Activated CD4-positive, alpha-beta memory T cell treated with anti-CD3 and anti-CD28 coated beads for 36 hours (primary cell): ENCODE measurements at regions not wholly inside any gene's neighbourhood (a gene's known extent, or its start where the extent isn't known, plus 50 kb on each side); places are given as distances from the start of the nearest gene placed in this dataset.
"Not testable (repeated sequence)": the region's sequence is repeated elsewhere in the genome, so short reads cannot be mapped to it uniquely, and the experiment has no call there.

ENCODE experiments used
- CTCF ChIA-PET: fragments of 350-600 bp; sonication (Branson Sonifier 250); formaldehyde crosslinking; loops from one replicate; lab custom pipeline; 2021; ENCODE audit warnings: antibody characterized with exemption, inconsistent platforms; lab: Charles Lee
- POLR2A ChIA-PET: fragments of 350-600 bp; sonication (Branson Sonifier 250); formaldehyde crosslinking; loops from one replicate; lab custom pipeline; 2021; ENCODE audit warnings: antibody characterized with exemption; lab: Charles Lee
- DNase-seq: peaks from one replicate; pipeline ENCODE4 v3.0.0-alpha.2; 2020
- H3K27ac Mint-ChIP-seq: one replicate; pipeline ENCODE4 v1.8.0; 2021; ENCODE audit warnings: mixed read lengths
- H3K27me3 Mint-ChIP-seq: one replicate; pipeline ENCODE4 v1.8.0; 2021; ENCODE audit warnings: mixed read lengths
- H3K36me3 Mint-ChIP-seq: one replicate; pipeline ENCODE4 v1.8.0; 2021; ENCODE audit warnings: mixed read lengths
- H3K4me1 Mint-ChIP-seq: one replicate; pipeline ENCODE4 v1.8.0; 2021; ENCODE audit warnings: low read depth, mixed read lengths
- H3K4me3 Mint-ChIP-seq: one replicate; pipeline ENCODE4 v1.8.0; 2021; ENCODE audit warnings: mild to moderate bottlenecking, mixed read lengths
- H3K9me3 Mint-ChIP-seq: one replicate; pipeline ENCODE4 v1.8.0; 2021; ENCODE audit warnings: mixed read lengths
- intact Hi-C: fragments of 100-400 bp; cut with micrococcal nuclease; formaldehyde crosslinking; loops from one replicate; pipeline ENCODE4 v1.15.1; 2023

GRCh38 chr5:129241755-129242154 lies 147.2 kb downstream of the ISOC1 start:
- Mint-ChIP-seq H3K27me3 (no peaks in the 10 kb centered on the region), H3K27ac (no peak overlapping the region), H3K36me3 (no peaks in the 10 kb centered on the region)

GRCh38 chr5:129243039-129243438 lies 148.5 kb downstream of the ISOC1 start:
- intact Hi-C loops, result no loop called here
- ChIA-PET CTCF (no interaction called here), POLR2A (no interaction called here)
- Mint-ChIP-seq H3K36me3 (no peaks in the 10 kb centered on the region), H3K27me3 (no peaks in the 10 kb centered on the region), H3K4me3 (no peak overlapping the region), H3K4me1 (no peaks in the 10 kb centered on the region), H3K9me3 (no peaks in the 10 kb centered on the region), H3K27ac (no peak overlapping the region)
- DNase-seq, result no peak

More at GRCh38 chr5:129241755-129242154, 147.2 kb downstream of the ISOC1 start:
- Mint-ChIP-seq H3K9me3 (no peaks in the 10 kb centered on the region), H3K4me3 (no peak overlapping the region), H3K4me1 (no peaks in the 10 kb centered on the region)
- DNase-seq, result no peak
- ChIA-PET POLR2A (no interaction called here), CTCF (no interaction called here)
- intact Hi-C loops, result no loop called here

GRCh38 chr5:129244478-129244877 lies 149.9 kb downstream of the ISOC1 start:
- ChIA-PET CTCF (no interaction called here), POLR2A (no interaction called here)
- no peak for DNase-seq
- Mint-ChIP-seq H3K4me3 (no peak overlapping the region), H3K27me3 (no peaks in the 10 kb centered on the region), H3K4me1 (no peaks in the 10 kb centered on the region), H3K27ac (no peak overlapping the region), H3K36me3 (no peaks in the 10 kb centered on the region), H3K9me3 (no peaks in the 10 kb centered on the region)
- intact Hi-C loops, result no loop called here

- intact Hi-C loops, result no loop called here
- CTCF ChIA-PET, result no interaction called here
- no peak for DNase-seq
- H3K36me3 Mint-ChIP-seq, result no peaks in the 10 kb centered on the region
- POLR2A ChIA-PET, result no interaction called here
- no peaks in the 10 kb centered on the region for H3K9me3 Mint-ChIP-seq
- no peak overlapping the region for H3K4me3 Mint-ChIP-seq
- no peaks in the 10 kb centered on the region for H3K4me1 Mint-ChIP-seq
- no peaks in the 10 kb centered on the region for H3K27me3 Mint-ChIP-seq
- H3K27ac Mint-ChIP-seq, result no peak overlapping the region
Observed at GRCh38 chr5:129245489-129245888, 150.9 kb downstream of the ISOC1 start.

GRCh38 chr5:129246088-129246487 lies 151.5 kb downstream of the ISOC1 start:
- Mint-ChIP-seq H3K9me3 (no peaks in the 10 kb centered on the region), H3K4me3 (no peak overlapping the region), H3K36me3 (no peaks in the 10 kb centered on the region), H3K27ac (no peak overlapping the region), H3K27me3 (no peaks in the 10 kb centered on the region), H3K4me1 (no peaks in the 10 kb centered on the region)
- DNase-seq, result no peak
- ChIA-PET CTCF (interaction anchor here (0.7 kb wide), 1 partner anchor 31 kb away, joined by 3 read pairs; no protein-coding TSS in a partner anchor), POLR2A (no interaction called here)
- intact Hi-C loops, result no loop called here

- ChIA-PET POLR2A (no interaction called here), CTCF (no interaction called here)
- Mint-ChIP-seq H3K9me3 (peaks cover 20% of the 10 kb centered on the region), H3K36me3 (no peaks in the 10 kb centered on the region), H3K27me3 (no peaks in the 10 kb centered on the region), H3K4me3 (no peak overlapping the region), H3K27ac (no peak overlapping the region), H3K4me1 (no peaks in the 10 kb centered on the region)
- DNase-seq, result no peak
- intact Hi-C loops, result no loop called here
Observed at GRCh38 chr5:129249886-129250285, 155.3 kb downstream of the ISOC1 start.

GRCh38 chr5:129271308-129271707 lies 176.8 kb downstream of the ISOC1 start:
- no peak overlapping the region for H3K27ac Mint-ChIP-seq
- ChIA-PET CTCF (no interaction called here), POLR2A (no interaction called here)
- no peaks in the 10 kb centered on the region for H3K36me3 Mint-ChIP-seq
- no peaks in the 10 kb centered on the region for H3K27me3 Mint-ChIP-seq
- H3K4me3 Mint-ChIP-seq, result no peak overlapping the region
- no peaks in the 10 kb centered on the region for H3K4me1 Mint-ChIP-seq
- DNase-seq, result no peak
- intact Hi-C loops, result loop anchor here (1.0 kb wide), 1 partner anchor 366 kb away; no protein-coding TSS in a partner anchor
- H3K9me3 Mint-ChIP-seq, result no peaks in the 10 kb centered on the region

- no peaks in the 10 kb centered on the region for H3K36me3 Mint-ChIP-seq
- intact Hi-C loops, result no loop called here
Observed at GRCh38 chr5:129284010-129284409, 176.1 kb upstream of the ADAMTS19 start.

GRCh38 chr5:129294216-129294615 lies 165.9 kb upstream of the ADAMTS19 start:
- H3K36me3 Mint-ChIP-seq, H3K27me3 Mint-ChIP-seq, DNase-seq, H3K27ac Mint-ChIP-seq, H3K4me3 Mint-ChIP-seq, CTCF ChIA-PET, H3K4me1 Mint-ChIP-seq, POLR2A ChIA-PET, intact Hi-C loops: not testable (repeated sequence)
- peaks cover 33% of the 10 kb centered on the region for H3K9me3 Mint-ChIP-seq

More at GRCh38 chr5:129284010-129284409, 176.1 kb upstream of the ADAMTS19 start:
- Mint-ChIP-seq H3K27me3 (no peaks in the 10 kb centered on the region), H3K4me1 (no peaks in the 10 kb centered on the region), H3K9me3 (peaks cover 22% of the 10 kb centered on the region), H3K27ac (no peak overlapping the region), H3K4me3 (no peak overlapping the region)
- POLR2A ChIA-PET, result no interaction called here
- DNase-seq, result no peak
- CTCF ChIA-PET, result no interaction called here

- ChIA-PET CTCF (no interaction called here), POLR2A (no interaction called here)
- H3K27me3 Mint-ChIP-seq, result no peaks in the 10 kb centered on the region
- H3K9me3 Mint-ChIP-seq, result peaks cover 30% of the 10 kb centered on the region
- no peak overlapping the region for H3K27ac Mint-ChIP-seq
- H3K4me3 Mint-ChIP-seq, result no peak overlapping the region
- intact Hi-C loops, result no loop called here
- DNase-seq, result no peak
- no peaks in the 10 kb centered on the region for H3K4me1 Mint-ChIP-seq
- peaks cover 4% of the 10 kb centered on the region for H3K36me3 Mint-ChIP-seq
Observed at GRCh38 chr5:129306725-129307124, 153.4 kb upstream of the ADAMTS19 start.

- ChIA-PET CTCF (no interaction called here), POLR2A (no interaction called here)
- intact Hi-C loops, result no loop called here
- Mint-ChIP-seq H3K9me3 (peaks cover 30% of the 10 kb centered on the region), H3K4me3 (no peak overlapping the region), H3K27me3 (no peaks in the 10 kb centered on the region), H3K4me1 (no peaks in the 10 kb centered on the region), H3K27ac (no peak overlapping the region), H3K36me3 (no peaks in the 10 kb centered on the region)
- DNase-seq, result no peak
Observed at GRCh38 chr5:129322968-129323367, 137.1 kb upstream of the ADAMTS19 start.

GRCh38 chr5:129341306-129341705 lies 118.8 kb upstream of the ADAMTS19 start:
- peaks cover 2% of the 10 kb centered on the region for H3K36me3 Mint-ChIP-seq
- ChIA-PET CTCF (no interaction called here), POLR2A (no interaction called here)
- no peak for DNase-seq
- H3K4me3 Mint-ChIP-seq, result no peak overlapping the region
- H3K9me3 Mint-ChIP-seq, result peaks cover 25% of the 10 kb centered on the region
- intact Hi-C loops, result no loop called here
- no peaks in the 10 kb centered on the region for H3K27me3 Mint-ChIP-seq
- H3K27ac Mint-ChIP-seq, result no peak overlapping the region
- H3K4me1 Mint-ChIP-seq, result no peaks in the 10 kb centered on the region

GRCh38 chr5:129342796-129343195 lies 117.3 kb upstream of the ADAMTS19 start:
- Mint-ChIP-seq H3K4me1 (no peaks in the 10 kb centered on the region), H3K9me3 (peaks cover 22% of the 10 kb centered on the region), H3K36me3 (peaks cover 2% of the 10 kb centered on the region), H3K27ac (no peak overlapping the region), H3K27me3 (no peaks in the 10 kb centered on the region), H3K4me3 (no peak overlapping the region)
- ChIA-PET POLR2A (no interaction called here), CTCF (no interaction called here)
- no peak for DNase-seq
- intact Hi-C loops, result no loop called here
